BE2C (cell line): ENCODE measurements at regions not wholly inside any gene's neighbourhood (a gene's known extent, or its start where the extent isn't known, plus 50 kb on each side); places are given as distances from the start of the nearest gene placed in this dataset.

ENCODE experiments used
- DNase-seq: peaks from one replicate; pipeline ENCODE4 v3.0.0-alpha.2; 2020
- H3K27me3 ChIP-seq: fragments of 250-450 bp; sonication (Bioruptor Pico); 2 replicates; pipeline ENCODE4 v1.5.1; 2020; ENCODE audit warnings: mild to moderate bottlenecking
- H3K36me3 ChIP-seq: fragments of 250-450 bp; sonication (Bioruptor Pico); 2 replicates; pipeline ENCODE4 v1.5.1; 2020; ENCODE audit warnings: mild to moderate bottlenecking
- H3K4me1 ChIP-seq: fragments of 250-450 bp; sonication (Bioruptor Pico); 2 replicates; pipeline ENCODE4 v1.5.1; 2020
- H3K4me3 ChIP-seq: 2 replicates; pipeline ENCODE4 v1.5.1; 2011; ENCODE audit warnings: low read depth, low read length
- H3K9me3 ChIP-seq: fragments of 250-450 bp; sonication (Bioruptor Pico); 2 replicates; pipeline ENCODE4 v1.5.1; 2020
- TF ChIP-seq, protein P1 (sequence below): IDR thresholded peaks from 2 replicates; pipeline ENCODE4 v1.5.1; 2012; ENCODE audit warnings: mild to moderate bottlenecking, low read depth, low read length

DNA sequence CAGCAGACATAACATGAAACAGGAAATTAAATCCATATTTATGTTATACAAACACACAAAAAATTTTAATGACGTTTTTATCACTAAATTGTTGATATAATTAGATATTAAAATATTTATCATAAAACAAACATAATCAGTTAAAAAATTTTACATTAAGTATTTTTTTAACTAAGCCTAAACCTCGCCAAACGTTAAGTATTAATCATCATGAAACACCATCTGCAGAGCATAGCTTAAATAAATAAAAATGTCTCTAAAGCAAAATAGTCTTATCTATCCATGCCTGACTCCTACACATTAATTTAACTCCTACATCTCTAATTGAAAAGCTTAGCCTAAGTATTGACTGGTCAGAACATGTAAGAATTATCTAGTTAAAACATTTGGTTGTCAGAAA, 271.6 kb upstream of the RND3 start:
- H3K36me3 ChIP-seq: no peaks in the 10 kb centered on the region
- H3K4me1 ChIP-seq: 0 out of 2 replicates have a peak, but pooled peaks cover 3% of the 10 kb centered on the region
- TF ChIP-seq, protein P1, sequence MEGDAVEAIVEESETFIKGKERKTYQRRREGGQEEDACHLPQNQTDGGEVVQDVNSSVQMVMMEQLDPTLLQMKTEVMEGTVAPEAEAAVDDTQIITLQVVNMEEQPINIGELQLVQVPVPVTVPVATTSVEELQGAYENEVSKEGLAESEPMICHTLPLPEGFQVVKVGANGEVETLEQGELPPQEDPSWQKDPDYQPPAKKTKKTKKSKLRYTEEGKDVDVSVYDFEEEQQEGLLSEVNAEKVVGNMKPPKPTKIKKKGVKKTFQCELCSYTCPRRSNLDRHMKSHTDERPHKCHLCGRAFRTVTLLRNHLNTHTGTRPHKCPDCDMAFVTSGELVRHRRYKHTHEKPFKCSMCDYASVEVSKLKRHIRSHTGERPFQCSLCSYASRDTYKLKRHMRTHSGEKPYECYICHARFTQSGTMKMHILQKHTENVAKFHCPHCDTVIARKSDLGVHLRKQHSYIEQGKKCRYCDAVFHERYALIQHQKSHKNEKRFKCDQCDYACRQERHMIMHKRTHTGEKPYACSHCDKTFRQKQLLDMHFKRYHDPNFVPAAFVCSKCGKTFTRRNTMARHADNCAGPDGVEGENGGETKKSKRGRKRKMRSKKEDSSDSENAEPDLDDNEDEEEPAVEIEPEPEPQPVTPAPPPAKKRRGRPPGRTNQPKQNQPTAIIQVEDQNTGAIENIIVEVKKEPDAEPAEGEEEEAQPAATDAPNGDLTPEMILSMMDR: no peak
- DNase-seq: no peak
- no peaks in the 10 kb centered on the region for H3K27me3 ChIP-seq
- no peaks in the 10 kb centered on the region for H3K9me3 ChIP-seq
- no peak overlapping the region for H3K4me3 ChIP-seq

DNA sequence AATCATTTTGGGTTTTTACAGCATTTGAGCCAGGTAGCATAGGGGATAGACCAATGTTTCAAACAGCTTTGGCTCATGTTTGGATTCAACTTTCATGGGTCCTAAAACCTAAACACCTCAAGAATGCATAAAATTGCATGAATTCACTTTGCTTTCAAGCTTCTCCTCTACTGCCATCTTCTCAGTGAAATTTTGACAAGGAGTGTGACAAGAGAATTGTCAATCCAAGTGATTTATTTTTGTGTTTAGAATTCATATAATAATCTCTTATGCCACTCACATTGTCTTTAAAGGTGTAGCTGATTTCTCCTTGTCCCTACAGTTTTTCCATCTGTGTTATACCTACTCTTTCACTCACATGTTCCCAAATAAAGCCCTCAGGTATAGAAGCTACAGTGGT, 264.8 kb upstream of the RND3 start:
- H3K36me3 ChIP-seq: no peaks in the 10 kb centered on the region
- H3K9me3 ChIP-seq: no peaks in the 10 kb centered on the region
- H3K27me3 ChIP-seq: no peaks in the 10 kb centered on the region
- no peak overlapping the region for H3K4me3 ChIP-seq
- TF ChIP-seq, protein P1: no peak
- DNase-seq: no peak
- no peaks in the 10 kb centered on the region for H3K4me1 ChIP-seq

DNA sequence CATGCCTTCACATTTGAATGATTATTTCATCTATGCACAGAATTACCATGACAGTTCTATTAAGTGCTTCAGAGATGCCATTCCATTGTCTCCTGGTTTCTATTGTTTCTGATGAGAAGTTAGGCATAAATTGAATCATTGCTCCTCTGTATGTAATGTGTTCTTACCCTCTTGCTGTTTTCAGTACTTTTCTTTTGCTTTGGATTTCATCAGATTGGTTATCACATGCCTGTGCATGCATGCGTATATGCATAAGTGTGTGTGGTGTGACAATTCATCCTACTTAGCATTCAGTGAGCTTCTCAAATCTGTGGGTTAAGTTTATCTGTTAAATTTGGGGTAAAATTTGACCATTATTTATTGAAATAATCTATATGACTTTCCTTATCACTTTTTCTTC, 263.3 kb upstream of the RND3 start:
- H3K27me3 ChIP-seq: no peaks in the 10 kb centered on the region
- no peaks in the 10 kb centered on the region for H3K36me3 ChIP-seq
- TF ChIP-seq, protein P1: no peak
- DNase-seq: no peak
- H3K9me3 ChIP-seq: no peaks in the 10 kb centered on the region
- no peak overlapping the region for H3K4me3 ChIP-seq
- H3K4me1 ChIP-seq: no peaks in the 10 kb centered on the region

DNA sequence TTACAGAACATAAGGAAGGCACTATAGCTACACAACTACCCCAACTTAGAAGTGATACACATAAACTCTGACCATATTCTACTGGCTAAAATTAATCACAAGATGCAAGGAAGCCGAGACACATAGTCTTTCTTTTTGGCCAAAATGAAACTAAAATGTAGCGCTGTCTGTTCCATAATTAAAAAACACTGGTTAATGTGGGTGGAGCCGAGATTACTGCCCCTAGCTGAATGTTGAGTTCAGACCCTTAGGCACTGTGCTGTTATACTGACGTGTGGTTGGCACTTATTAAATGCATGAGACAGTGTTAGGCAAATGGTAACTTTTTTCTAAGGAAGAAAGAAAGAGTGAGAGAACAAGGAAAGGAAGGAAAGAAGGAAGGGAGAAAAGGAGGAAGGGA, 254.6 kb upstream of the RND3 start:
- no peaks in the 10 kb centered on the region for H3K4me1 ChIP-seq
- H3K4me3 ChIP-seq: no peak overlapping the region
- TF ChIP-seq, protein P1: no peak
- no peak for DNase-seq
- H3K9me3 ChIP-seq: no peaks in the 10 kb centered on the region
- H3K27me3 ChIP-seq: no peaks in the 10 kb centered on the region
- no peaks in the 10 kb centered on the region for H3K36me3 ChIP-seq

DNA sequence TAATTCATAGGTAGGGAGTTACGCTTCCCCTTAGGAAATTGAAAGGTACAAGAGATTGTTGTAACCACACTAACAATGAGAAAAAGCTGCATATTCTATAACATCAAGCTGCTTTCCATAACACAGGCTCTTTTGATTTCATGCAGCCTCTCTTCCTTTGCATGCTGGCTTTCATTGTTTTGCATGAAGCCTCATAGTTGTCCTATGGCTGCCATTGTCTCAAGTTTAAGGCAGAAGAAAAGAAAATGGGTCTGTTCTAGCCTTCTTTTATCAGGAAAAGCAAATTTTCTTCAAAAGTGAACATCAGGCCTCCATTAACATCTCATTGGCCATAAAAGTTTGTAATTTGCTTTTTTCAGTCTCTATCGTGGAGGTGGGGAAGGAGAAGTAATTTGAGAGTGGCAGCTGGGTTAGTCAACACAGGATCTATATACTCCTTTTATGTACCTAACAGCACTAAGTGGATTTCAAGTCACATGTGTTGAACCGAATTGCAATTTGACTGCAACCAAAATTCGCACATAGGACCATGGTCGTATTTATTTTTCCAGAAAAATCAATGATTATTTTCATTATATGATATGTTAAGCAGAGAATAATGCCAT, 248.5 kb upstream of the RND3 start:
- Histone ChIP-seq H3K4me1 (no peaks in the 10 kb centered on the region), H3K4me3 (no peak overlapping the region), H3K9me3 (no peaks in the 10 kb centered on the region), H3K36me3 (no peaks in the 10 kb centered on the region), H3K27me3 (no peaks in the 10 kb centered on the region)
- TF ChIP-seq, protein P1: no peak
- DNase-seq: no peak

DNA sequence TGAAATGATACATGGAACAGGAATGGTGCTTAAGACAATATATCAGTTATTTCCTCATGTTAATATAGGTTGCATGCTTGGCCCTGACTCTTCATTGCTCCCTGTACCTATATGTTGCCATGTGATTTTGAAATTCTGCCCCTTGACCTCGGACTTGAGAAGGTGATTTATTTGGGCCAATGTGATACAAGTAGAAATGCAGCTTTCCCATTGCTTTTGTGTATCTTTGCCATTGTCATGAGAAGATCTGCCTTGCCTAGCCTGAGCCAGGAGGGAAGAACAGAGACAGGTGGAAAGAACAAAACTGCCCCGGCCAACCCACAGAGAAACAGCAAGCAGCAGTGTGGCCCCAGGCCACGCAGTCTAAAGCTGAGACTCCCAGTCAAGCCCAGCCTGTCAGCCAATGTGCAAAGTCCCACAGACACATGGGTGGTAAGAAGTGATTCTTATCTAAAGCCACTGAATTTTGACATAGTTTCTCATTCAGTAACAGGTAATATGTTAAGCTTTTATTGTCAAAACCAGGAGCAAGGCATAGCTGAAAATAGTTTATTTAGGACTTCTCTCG, 245.7 kb upstream of the RND3 start:
- TF ChIP-seq, protein P1: no peak
- Histone ChIP-seq H3K9me3 (no peaks in the 10 kb centered on the region), H3K27me3 (no peaks in the 10 kb centered on the region), H3K4me3 (no peak overlapping the region), H3K36me3 (no peaks in the 10 kb centered on the region), H3K4me1 (no peaks in the 10 kb centered on the region)
- no peak for DNase-seq
